SK-N-SH treated with all-trans-retinoic acid at 6 μM for 48 hours (cell line): ENCODE measurements at regions not wholly inside any gene's neighbourhood (a gene's known extent, or its start where the extent isn't known, plus 50 kb on each side); places are given as distances from the start of the nearest gene placed in this dataset.
"Not testable (repeated sequence)": the region's sequence is repeated elsewhere in the genome, so short reads cannot be mapped to it uniquely, and the experiment has no call there.

ENCODE experiments used
- ARNTL ChIP-seq: fragments of 450-650 bp; formaldehyde crosslinking; IDR thresholded peaks from 2 replicates; pipeline ENCODE4 v1.5.0; 2020; ENCODE audit warnings: low read depth, mild to moderate bottlenecking, moderate library complexity, borderline replicate concordance
- BACH2 ChIP-seq: fragments of 250-450 bp; sonication (Bioruptor Pico); IDR thresholded peaks from 2 replicates; pipeline ENCODE4 v1.9.0; 2021; ENCODE audit warnings: mild to moderate bottlenecking, borderline replicate concordance
- CSDC2 ChIP-seq: fragments of 250-450 bp; sonication (Bioruptor Pico); IDR thresholded peaks from 2 replicates; pipeline ENCODE4 v1.5.0; 2020; ENCODE audit warnings: mild to moderate bottlenecking, moderate library complexity
- ESRRG ChIP-seq: fragments of 250-450 bp; sonication (Bioruptor Pico); IDR thresholded peaks from 2 replicates; pipeline ENCODE4 v1.6.1; 2021; ENCODE audit warnings: mild to moderate bottlenecking
- PATZ1 ChIP-seq: fragments of 250-450 bp; sonication (Bioruptor Pico); IDR thresholded peaks from 2 replicates; pipeline ENCODE4 v1.8.0; 2020; ENCODE audit warnings: mild to moderate bottlenecking, moderate library complexity, borderline replicate concordance
- SNAI2 ChIP-seq: fragments of 250-450 bp; sonication (Bioruptor Pico); IDR thresholded peaks from 2 replicates; pipeline ENCODE4 v1.5.0; 2020; ENCODE audit warnings: mild to moderate bottlenecking, moderate library complexity
- ZFP3 ChIP-seq: fragments of 250-450 bp; sonication (Bioruptor Pico); IDR thresholded peaks from 2 replicates; pipeline ENCODE4 v1.5.0; 2020; ENCODE audit warnings: mild to moderate bottlenecking, moderate library complexity
- ZNF70 ChIP-seq: fragments of 450-650 bp; formaldehyde crosslinking; IDR thresholded peaks from 2 replicates; pipeline ENCODE4 v1.5.0; 2020; ENCODE audit warnings: mild to moderate bottlenecking, moderate library complexity

- TF ChIP-seq SNAI2; ZFP3 (CRISPR knock-in tag); ZNF70; ARNTL; PATZ1 (CRISPR knock-in tag); BACH2; CSDC2 (CRISPR knock-in tag); ESRRG (CRISPR knock-in tag): not testable (repeated sequence)
Measured at GRCh38 chr21:9000132-9000531, 1521.3 kb upstream of the TPTE start.
